HepG2 (cell line): ENCODE measurements at regions not wholly inside any gene's neighbourhood (a gene's known extent, or its start where the extent isn't known, plus 50 kb on each side); places are given as distances from the start of the nearest gene placed in this dataset.
A peak's percentile ranks its signal among the peaks of the same experiment; 100 is the strongest.

ENCODE experiments used
- ESRRA ChIP-seq: sonication (generic); formaldehyde crosslinking; IDR thresholded peaks from 2 replicates; pipeline ENCODE4 v1.5.1; 2020; ENCODE audit warnings: mild to moderate bottlenecking, low read depth, missing genetic modification reagents
- KAT8 ChIP-seq: IDR thresholded peaks from 2 replicates; pipeline ENCODE4 v1.6.1; 2016; ENCODE audit warnings: missing genetic modification reagents, missing compliant biosample characterization
- PHF8 ChIP-seq: sonication (generic); formaldehyde crosslinking; IDR thresholded peaks from 2 replicates; pipeline ENCODE4 v1.5.0; 2020; ENCODE audit warnings: missing genetic modification reagents
- RBM22 ChIP-seq: fragments of 200-400 bp; formaldehyde crosslinking; optimal IDR thresholded peaks from 2 replicates; pipeline ENCODE3; 2017; ENCODE audit warnings: mild to moderate bottlenecking, low read length, moderate library complexity
- RXRB ChIP-seq: IDR thresholded peaks from 2 replicates; pipeline ENCODE4 v1.6.1; 2016; ENCODE audit warnings: borderline replicate concordance, missing genetic modification reagents, missing compliant biosample characterization
- SKI ChIP-seq: fragments of 450-650 bp; IDR thresholded peaks from one replicate; pipeline ENCODE4 v1.6.1; 2018; ENCODE audit warnings: mild to moderate bottlenecking; ENCODE audit not compliant: partially characterized antibody
- SP140L ChIP-seq: sonication (generic); formaldehyde crosslinking; IDR thresholded peaks from 2 replicates; pipeline ENCODE4 v1.4.0; 2020; ENCODE audit warnings: missing genetic modification reagents, borderline replicate concordance
- SPEN ChIP-seq: sonication (generic); formaldehyde crosslinking; IDR thresholded peaks from 2 replicates; pipeline ENCODE4 v1.5.1; 2020; ENCODE audit warnings: low read depth, mild to moderate bottlenecking, missing genetic modification reagents
- STAG1 ChIP-seq: sonication (generic); formaldehyde crosslinking; IDR thresholded peaks from 2 replicates; pipeline ENCODE4 v1.4.0; 2020; ENCODE audit warnings: missing genetic modification reagents
- TBL1XR1 ChIP-seq: fragments of 150-350 bp; IDR thresholded peaks from 2 replicates; pipeline ENCODE4 v1.6.1; 2014; ENCODE audit warnings: borderline replicate concordance, low read length; ENCODE audit not compliant: partially characterized antibody
- TBX2 ChIP-seq: sonication (generic); formaldehyde crosslinking; IDR thresholded peaks from 2 replicates; pipeline ENCODE4 v1.5.0; 2020; ENCODE audit warnings: missing genetic modification reagents, mild to moderate bottlenecking, borderline replicate concordance
- TEAD2 ChIP-seq: sonication (generic); formaldehyde crosslinking; IDR thresholded peaks from 2 replicates; pipeline ENCODE4 v1.9.0; 2021; ENCODE audit warnings: missing genetic modification reagents
- THAP11 ChIP-seq: IDR thresholded peaks from 2 replicates; pipeline ENCODE4 v1.6.1; 2016; ENCODE audit warnings: missing biosample characterization, missing genetic modification reagents
- ZNF468 ChIP-seq: sonication (generic); formaldehyde crosslinking; IDR thresholded peaks from 2 replicates; pipeline ENCODE4 v1.8.0; 2022; ENCODE audit warnings: mild to moderate bottlenecking, moderate library complexity, missing genetic modification reagents
- TF ChIP-seq, protein P1 (sequence below): sonication (generic); formaldehyde crosslinking; IDR thresholded peaks from 2 replicates; pipeline ENCODE4 v1.5.0; 2020; ENCODE audit warnings: mild to moderate bottlenecking, missing genetic modification reagents, moderate library complexity
- TF ChIP-seq, protein P2 (sequence below): sonication (generic); formaldehyde crosslinking; IDR thresholded peaks from 2 replicates; pipeline ENCODE4 v1.4.0; 2020; ENCODE audit warnings: low read depth, missing genetic modification reagents
- TF ChIP-seq, protein P3 (sequence below): IDR thresholded peaks from 2 replicates; pipeline ENCODE4 v1.6.1; 2016; ENCODE audit warnings: mild to moderate bottlenecking
- TF ChIP-seq, protein P4 (sequence below): sonication (generic); formaldehyde crosslinking; IDR thresholded peaks from 2 replicates; pipeline ENCODE4 v1.4.0; 2020; ENCODE audit warnings: missing genetic modification reagents, borderline replicate concordance
- TF ChIP-seq, protein P5 (sequence below): IDR thresholded peaks from 2 replicates; pipeline ENCODE4 v1.6.1; 2016; ENCODE audit warnings: missing compliant biosample characterization, missing genetic modification reagents, borderline replicate concordance

DNA sequence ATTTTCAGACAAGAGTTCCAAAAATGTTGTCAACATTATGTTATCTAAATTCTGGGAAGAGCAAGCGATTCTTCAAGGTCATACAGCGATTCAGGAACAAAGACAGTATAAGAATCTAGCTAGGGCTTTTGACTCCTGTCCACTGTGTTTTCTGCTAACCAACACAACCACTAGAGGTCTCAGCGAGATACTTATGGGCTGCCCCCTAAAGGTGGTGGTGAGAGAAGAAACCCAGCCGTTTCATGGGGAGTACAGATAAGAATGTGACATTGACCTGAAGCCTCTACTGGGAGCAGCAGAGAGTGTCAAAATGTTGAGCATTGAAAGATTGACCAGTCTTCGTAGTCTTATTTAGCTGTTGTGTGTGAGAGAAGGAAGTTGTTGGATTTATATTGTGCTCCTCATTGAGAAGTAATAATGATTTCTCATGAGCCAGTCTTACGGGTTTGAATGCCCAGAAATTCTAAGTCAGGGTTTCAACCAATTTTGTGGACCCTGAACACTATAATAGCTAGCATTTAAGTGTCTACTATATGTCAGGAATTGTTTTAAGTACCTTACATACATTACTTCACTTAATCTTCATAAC, 168.3 kb downstream of the SPRY1 start (continued):
- peak; percentile 37; the same call in 1 of the 2 replicates for TF ChIP-seq ESRRA (CRISPR knock-in tag)
- peak; percentile 63 for TF ChIP-seq SKI
- TF ChIP-seq, protein P1, sequence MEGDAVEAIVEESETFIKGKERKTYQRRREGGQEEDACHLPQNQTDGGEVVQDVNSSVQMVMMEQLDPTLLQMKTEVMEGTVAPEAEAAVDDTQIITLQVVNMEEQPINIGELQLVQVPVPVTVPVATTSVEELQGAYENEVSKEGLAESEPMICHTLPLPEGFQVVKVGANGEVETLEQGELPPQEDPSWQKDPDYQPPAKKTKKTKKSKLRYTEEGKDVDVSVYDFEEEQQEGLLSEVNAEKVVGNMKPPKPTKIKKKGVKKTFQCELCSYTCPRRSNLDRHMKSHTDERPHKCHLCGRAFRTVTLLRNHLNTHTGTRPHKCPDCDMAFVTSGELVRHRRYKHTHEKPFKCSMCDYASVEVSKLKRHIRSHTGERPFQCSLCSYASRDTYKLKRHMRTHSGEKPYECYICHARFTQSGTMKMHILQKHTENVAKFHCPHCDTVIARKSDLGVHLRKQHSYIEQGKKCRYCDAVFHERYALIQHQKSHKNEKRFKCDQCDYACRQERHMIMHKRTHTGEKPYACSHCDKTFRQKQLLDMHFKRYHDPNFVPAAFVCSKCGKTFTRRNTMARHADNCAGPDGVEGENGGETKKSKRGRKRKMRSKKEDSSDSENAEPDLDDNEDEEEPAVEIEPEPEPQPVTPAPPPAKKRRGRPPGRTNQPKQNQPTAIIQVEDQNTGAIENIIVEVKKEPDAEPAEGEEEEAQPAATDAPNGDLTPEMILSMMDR (CRISPR knock-in tag): peak; percentile 92
- TF ChIP-seq PHF8 (CRISPR knock-in tag): no peak
- TF ChIP-seq KAT8 (CRISPR knock-in tag): peak; percentile 65; the same call in 1 of the 2 replicates
- TF ChIP-seq, protein P2, sequence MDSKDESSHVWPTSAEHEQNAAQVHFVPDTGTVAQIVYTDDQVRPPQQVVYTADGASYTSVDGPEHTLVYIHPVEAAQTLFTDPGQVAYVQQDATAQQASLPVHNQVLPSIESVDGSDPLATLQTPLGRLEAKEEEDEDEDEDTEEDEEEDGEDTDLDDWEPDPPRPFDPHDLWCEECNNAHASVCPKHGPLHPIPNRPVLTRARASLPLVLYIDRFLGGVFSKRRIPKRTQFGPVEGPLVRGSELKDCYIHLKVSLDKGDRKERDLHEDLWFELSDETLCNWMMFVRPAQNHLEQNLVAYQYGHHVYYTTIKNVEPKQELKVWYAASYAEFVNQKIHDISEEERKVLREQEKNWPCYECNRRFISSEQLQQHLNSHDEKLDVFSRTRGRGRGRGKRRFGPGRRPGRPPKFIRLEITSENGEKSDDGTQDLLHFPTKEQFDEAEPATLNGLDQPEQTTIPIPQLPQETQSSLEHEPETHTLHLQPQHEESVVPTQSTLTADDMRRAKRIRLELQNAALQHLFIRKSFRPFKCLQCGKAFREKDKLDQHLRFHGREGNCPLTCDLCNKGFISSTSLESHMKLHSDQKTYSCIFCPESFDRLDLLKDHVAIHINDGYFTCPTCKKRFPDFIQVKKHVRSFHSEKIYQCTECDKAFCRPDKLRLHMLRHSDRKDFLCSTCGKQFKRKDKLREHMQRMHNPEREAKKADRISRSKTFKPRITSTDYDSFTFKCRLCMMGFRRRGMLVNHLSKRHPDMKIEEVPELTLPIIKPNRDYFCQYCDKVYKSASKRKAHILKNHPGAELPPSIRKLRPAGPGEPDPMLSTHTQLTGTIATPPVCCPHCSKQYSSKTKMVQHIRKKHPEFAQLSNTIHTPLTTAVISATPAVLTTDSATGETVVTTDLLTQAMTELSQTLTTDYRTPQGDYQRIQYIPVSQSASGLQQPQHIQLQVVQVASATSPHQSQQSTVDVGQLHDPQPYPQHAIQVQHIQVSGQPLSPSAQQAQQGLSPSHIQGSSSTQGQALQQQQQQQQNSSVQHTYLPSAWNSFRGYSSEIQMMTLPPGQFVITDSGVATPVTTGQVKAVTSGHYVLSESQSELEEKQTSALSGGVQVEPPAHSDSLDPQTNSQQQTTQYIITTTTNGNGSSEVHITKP: peak; percentile 57; the same call in 1 of the 2 replicates
- TF ChIP-seq, protein P3, sequence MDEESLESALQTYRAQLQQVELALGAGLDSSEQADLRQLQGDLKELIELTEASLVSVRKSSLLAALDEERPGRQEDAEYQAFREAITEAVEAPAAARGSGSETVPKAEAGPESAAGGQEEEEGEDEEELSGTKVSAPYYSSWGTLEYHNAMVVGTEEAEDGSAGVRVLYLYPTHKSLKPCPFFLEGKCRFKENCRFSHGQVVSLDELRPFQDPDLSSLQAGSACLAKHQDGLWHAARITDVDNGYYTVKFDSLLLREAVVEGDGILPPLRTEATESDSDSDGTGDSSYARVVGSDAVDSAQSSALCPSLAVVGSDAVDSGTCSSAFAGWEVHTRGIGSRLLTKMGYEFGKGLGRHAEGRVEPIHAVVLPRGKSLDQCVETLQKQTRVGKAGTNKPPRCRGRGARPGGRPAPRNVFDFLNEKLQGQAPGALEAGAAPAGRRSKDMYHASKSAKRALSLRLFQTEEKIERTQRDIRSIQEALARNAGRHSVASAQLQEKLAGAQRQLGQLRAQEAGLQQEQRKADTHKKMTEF (CRISPR knock-in tag): peak; percentile 32; the same call in 1 of the 2 replicates
- no peak; the same call in 1 of the 2 replicates for TF ChIP-seq SPEN (CRISPR knock-in tag)
- no peak for TF ChIP-seq TEAD2 (CRISPR knock-in tag)
- TF ChIP-seq TBX2: peak; percentile 51; the same call in 1 of the 2 replicates
- TF ChIP-seq TBL1XR1: peak; percentile 24
- TF ChIP-seq, protein P4, sequence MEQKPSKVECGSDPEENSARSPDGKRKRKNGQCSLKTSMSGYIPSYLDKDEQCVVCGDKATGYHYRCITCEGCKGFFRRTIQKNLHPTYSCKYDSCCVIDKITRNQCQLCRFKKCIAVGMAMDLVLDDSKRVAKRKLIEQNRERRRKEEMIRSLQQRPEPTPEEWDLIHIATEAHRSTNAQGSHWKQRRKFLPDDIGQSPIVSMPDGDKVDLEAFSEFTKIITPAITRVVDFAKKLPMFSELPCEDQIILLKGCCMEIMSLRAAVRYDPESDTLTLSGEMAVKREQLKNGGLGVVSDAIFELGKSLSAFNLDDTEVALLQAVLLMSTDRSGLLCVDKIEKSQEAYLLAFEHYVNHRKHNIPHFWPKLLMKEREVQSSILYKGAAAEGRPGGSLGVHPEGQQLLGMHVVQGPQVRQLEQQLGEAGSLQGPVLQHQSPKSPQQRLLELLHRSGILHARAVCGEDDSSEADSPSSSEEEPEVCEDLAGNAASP: peak; percentile 57; the same call in 1 of the 2 replicates
- peak; percentile 86 for TF ChIP-seq STAG1 (CRISPR knock-in tag)
- TF ChIP-seq RBM22: no peak
- TF ChIP-seq ZNF468 (CRISPR knock-in tag): no peak
- TF ChIP-seq THAP11 (CRISPR knock-in tag): 0 out of 2 replicates have a peak, but pooled peaks have one; percentile 41
- TF ChIP-seq, protein P5, sequence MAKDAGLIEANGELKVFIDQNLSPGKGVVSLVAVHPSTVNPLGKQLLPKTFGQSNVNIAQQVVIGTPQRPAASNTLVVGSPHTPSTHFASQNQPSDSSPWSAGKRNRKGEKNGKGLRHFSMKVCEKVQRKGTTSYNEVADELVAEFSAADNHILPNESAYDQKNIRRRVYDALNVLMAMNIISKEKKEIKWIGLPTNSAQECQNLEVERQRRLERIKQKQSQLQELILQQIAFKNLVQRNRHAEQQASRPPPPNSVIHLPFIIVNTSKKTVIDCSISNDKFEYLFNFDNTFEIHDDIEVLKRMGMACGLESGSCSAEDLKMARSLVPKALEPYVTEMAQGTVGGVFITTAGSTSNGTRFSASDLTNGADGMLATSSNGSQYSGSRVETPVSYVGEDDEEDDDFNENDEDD (CRISPR knock-in tag): peak; percentile 27; the same call in 1 of the 2 replicates
- TF ChIP-seq RXRB (CRISPR knock-in tag): peak; percentile 81
- 0 out of 2 replicates have a peak, but pooled peaks have one; percentile 64 for TF ChIP-seq SP140L (CRISPR knock-in tag)
